Activated CD4-positive, alpha-beta T cell treated with anti-CD3 and anti-CD28 coated beads, Interleukin-2, Interleukin-4, amounts not matched to agents 100 ng/mL and 50 ng/mL, durations not matched to agents 16 hours and 8 hours (primary cell): ENCODE measurements at regions not wholly inside any gene's neighbourhood (a gene's known extent, or its start where the extent isn't known, plus 50 kb on each side); places are given as distances from the start of the nearest gene placed in this dataset.

ENCODE experiments used
- DNase-seq: peaks from one replicate; pipeline ENCODE4 v3.0.0-alpha.2; 2020; ENCODE audit warnings: low spot score

- no peak for DNase-seq
These were observed 798.4 kb upstream of the TENM4 start for GRCh38 chr11:80239217-80239616.

- no peak for DNase-seq
These were observed 787.1 kb upstream of the TENM4 start for GRCh38 chr11:80227915-80228314.

GRCh38 chr11:80214413-80214812 lies 773.6 kb upstream of the TENM4 start:
- DNase-seq, result no peak

GRCh38 chr11:80211673-80212072 lies 770.8 kb upstream of the TENM4 start:
- no peak for DNase-seq

DNA sequence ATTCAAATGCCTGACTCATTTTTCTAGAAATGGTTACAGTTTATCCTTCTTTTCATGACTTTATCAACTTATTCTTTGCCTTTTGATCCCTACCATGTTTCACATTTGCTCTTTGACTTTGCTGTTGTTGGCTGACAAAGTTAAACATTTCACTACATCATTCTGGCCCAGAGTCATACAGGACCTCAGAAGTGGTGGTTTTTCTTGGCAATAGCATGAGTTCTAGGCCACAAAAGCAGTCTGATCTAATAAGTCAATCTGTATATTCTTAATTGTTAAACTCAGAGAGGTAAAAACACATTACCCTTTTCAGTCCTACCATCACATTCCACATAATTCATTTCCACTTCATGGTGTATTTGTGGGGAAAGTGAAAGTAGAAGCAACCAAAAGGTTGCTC lies 763.2 kb upstream of the TENM4 start:
- DNase-seq, result no peak

GRCh38 chr11:80196932-80197554 lies 756.2 kb upstream of the TENM4 start:
- DNase-seq, result no peak

- DNase-seq, result no peak
These were observed 755.2 kb upstream of the TENM4 start for GRCh38 chr11:80196041-80196440.

- DNase-seq, result no peak
These were observed 753.8 kb upstream of the TENM4 start for GRCh38 chr11:80194625-80195024.

GRCh38 chr11:80194016-80194415 lies 753.2 kb upstream of the TENM4 start:
- DNase-seq, result no peak

DNA sequence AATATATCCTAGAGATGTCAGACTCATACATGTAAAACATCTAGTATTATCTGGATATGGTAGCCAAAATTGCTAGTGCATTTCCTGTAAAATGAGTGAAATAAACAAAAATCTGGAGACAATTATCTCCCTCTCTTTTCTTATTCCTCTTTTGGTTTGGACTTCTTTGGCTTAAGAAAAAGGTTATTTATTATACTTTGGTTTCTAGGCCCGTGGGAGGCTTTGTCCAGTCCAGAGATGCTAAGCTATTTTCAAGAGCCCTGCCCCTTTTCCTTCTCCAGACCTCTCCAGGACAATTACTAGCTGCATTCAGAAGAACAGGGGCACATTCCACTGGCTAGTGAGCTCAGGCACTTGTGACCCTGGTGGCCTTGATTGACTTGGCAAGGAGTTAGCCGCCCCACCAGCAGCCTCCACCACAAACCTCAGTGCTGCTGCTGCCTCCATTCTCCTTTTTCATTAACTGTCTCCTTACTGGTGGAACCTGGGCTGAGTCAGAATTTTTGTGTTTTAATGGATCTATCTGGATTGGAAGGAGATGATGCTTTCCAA lies 747.3 kb upstream of the TENM4 start:
- DNase-seq, result no peak

DNA sequence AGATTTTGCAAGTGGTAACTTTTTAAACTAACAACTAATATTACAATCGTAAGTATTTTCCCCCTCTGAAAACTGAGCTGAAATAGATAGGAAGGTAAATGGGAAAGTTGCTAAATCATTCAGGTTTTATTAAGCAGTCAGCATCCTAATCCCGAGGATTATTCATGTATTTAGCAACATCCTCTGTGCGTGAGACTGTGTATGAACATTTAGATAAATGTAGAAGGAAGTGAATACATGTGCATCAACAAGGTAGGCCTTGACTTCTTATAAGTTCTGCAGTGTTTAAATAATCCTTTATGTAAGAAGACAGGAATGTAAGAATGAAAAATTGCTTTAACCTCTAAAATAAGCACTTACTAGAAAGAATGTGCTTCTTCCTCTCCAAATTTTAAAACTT lies 745.9 kb upstream of the TENM4 start:
- no peak for DNase-seq

DNA sequence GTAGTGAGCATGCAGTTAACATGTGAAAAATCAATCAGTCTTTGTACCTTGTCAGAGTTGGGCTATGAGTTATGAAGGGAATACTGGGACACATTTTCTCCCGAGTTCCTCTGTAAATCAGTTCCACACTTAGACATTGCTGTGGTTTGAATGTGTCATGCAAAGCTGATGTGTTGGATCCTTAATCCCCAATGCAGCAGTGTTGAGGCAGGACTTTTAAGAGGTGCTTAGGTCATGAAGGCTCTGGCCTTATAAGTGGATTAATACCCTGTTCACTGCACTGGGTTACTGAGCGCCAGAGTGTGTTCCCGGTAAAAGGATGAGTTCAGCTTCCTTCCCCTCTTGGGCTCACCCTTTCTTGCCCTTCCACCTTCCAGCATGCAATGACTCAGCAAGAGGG lies 742.1 kb upstream of the TENM4 start:
- no peak for DNase-seq

DNA sequence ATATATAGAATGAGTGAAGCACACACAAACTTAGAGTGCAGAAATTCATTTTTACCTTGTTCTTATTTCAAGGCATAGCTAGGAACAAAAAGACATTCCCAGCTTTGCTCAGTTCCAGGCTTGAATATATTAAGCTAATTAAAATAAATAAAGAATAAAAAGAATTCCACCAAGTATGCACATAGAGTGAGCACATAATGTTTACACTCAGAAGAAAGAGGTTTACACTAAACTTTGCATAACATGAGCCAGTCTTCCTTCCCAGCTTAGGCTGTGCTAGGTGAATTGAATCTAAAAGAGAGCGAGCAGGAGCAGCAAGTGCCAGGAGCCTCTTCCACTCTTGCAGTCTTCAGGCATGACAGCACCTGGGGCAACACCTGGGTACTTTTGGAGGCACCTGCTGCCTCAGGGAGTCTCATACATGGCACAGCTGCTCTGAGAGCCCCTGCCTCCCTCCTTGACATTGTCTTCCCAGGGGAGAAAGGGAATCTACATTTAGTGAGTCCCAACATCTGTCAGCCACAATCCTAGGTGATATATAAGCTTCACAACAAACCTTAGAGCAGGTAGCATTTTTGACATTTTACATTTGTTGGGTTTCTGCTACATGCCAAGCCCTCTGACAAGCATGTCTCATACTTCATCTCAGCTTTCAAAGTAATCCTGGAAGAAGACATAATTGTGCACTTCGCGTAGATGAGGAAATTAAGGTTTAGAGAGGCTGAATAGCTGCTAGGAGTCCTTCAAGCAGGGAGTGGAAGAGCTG lies 732.7 kb upstream of the TENM4 start:
- DNase-seq, result no peak

DNA sequence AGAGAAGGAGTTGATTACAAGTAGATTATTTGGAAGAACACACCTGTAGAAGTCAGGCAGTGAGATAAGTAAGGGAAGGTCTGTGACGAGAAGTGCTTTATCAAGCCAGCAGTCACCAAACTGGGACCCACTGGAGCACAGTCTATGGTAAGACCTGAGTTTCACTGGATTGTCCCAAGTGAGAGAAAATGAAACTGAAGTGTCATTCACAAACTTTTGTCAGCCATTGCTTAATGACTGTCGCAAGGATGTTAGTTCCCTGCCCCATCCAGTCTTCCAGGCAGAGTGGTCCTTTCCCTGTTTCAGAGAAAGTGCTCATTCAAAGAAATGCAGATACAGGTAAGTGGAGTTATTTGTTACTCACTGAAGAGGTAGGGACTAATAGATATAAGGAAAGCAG lies 728.0 kb upstream of the TENM4 start:
- no peak for DNase-seq

- DNase-seq, result no peak
These were observed 726.9 kb upstream of the TENM4 start for GRCh38 chr11:80167766-80168165.

GRCh38 chr11:80165744-80166143 lies 724.9 kb upstream of the TENM4 start:
- no peak for DNase-seq

GRCh38 chr11:80163441-80163840 lies 722.6 kb upstream of the TENM4 start:
- DNase-seq, result no peak

DNA sequence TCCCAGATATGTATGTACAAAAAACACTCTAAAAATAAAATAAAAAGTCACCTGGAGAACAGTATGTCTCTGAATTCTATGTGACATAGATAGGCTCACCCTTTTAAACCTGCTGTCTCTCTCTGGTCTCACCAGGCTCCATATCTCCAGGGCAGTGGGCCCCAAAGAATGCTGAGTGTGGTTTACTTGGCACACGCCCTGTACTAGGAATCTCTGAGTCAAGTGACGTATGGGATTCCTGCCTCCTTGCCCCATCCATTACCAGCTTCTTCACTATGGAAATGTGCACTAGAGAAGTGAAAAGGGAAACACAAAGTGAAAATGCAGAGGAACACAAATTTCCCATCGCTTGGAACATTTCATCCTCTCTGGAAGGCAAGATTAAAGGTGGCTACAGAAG lies 722.2 kb upstream of the TENM4 start:
- no peak for DNase-seq

DNA sequence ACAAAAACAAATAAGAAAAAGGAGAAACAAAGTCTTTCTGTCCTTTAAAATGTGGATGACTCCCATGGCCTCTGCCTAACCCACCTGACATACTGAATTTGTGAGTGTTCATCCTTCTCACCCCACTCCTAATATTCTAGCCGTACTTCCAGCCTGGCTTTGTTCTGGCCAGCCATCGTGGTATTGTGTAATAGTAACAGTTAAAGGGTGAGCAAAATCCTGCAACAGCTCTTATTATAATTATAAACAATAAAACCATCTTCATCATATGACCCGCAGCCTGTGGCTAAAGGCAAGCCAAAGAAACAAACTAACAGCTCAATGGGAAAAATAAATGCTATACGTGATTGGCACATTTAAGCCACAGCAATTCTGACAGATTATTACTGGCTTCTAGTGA lies 721.6 kb upstream of the TENM4 start:
- no peak for DNase-seq

GRCh38 chr11:80157447-80157846 lies 716.6 kb upstream of the TENM4 start:
- no peak for DNase-seq

DNA sequence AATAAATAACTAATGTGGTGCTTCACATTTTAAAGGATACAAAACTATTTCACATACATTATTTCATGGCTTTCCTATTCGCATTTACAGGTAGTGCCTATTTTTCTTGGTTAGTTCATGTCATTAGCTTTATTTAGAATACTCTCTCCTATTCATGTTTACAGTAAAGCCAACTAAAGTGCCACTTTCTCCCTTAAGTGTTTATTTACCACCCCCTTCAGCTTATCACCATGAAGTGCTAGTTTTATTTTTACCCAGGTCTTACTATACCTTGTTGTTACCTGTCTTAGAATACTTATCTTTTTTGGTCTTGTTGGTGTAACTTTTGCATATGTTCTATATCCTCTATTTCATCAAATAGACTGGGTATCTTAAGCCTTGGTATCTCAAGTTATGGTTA lies 715.2 kb upstream of the TENM4 start:
- no peak for DNase-seq

DNA sequence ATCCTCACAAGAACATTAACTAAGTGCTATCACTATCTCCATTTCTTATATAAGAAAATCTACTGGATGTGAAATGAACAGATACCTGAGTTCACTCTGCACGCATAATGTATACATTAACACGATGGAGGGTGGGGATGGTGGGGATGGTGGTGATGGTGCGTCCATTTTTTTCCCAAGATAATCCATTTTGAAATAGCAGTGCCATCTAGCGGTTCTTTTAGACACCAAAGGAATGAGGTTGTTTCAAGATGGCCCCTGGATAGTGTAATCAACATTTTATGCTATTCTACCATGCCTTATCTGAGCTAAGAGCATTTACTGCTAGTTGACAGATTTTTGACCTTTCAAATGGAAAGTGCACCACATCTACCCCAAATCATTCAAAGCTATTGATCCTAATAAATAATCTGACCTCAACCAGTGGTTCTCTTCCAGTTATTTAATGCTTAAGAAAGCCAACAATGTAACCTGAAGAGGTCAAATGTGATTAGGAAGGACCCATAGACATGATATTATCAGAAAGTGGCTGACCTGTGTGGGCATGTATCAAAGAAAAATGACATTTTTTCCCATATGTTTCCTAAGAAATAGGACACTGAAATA lies 714.7 kb upstream of the TENM4 start:
- peak; percentile 2 for DNase-seq

DNA sequence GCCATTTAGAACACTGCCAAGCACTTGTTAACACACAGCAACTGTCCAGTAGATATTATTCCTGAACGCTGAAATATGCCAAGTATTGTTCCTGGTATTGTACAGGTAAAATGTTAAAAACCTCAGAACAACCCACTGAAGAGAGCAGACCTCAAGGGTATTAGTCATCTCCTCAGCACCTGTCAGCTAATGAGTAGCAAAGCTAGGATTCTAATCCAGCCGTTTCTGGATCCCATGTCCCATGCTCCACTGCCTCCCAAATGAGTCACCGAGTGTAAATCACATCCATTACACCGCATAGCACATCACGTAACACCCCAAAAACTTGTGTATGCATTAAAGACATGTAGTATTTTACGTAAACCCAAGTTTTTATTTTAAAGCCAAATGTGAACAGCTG lies 705.4 kb upstream of the TENM4 start:
- no peak for DNase-seq
